Calu3 (cell line): ENCODE measurements at regions not wholly inside any gene's neighbourhood (a gene's known extent, or its start where the extent isn't known, plus 50 kb on each side); places are given as distances from the start of the nearest gene placed in this dataset.

Source experiments
- BruUV-seq: library from RNA; stranded (reverse); fragments of 400-500 nt; replicated peaks from 2 replicates; lab custom pipeline; 2021; lab: Mats Ljungman, UMichigan
- CTCF ChIA-PET: fragments of 300-600 bp; sonication (Branson Sonifier 250); formaldehyde crosslinking; loops from one replicate; lab custom pipeline; 2022; ENCODE audit warnings: antibody characterized with exemption; lab: Charles Lee
- DNase-seq: peaks from one replicate; pipeline ENCODE4 v3.0.0; 2022
- H3K27ac Mint-ChIP-seq: one replicate; pipeline ENCODE4 v1.8.0; 2022; ENCODE audit warnings: mixed read lengths; ENCODE audit not compliant: unreplicated experiment
- H3K27me3 Mint-ChIP-seq: one replicate; pipeline ENCODE4 v1.8.0; 2022; ENCODE audit warnings: mixed read lengths; ENCODE audit not compliant: unreplicated experiment
- H3K36me3 Mint-ChIP-seq: one replicate; pipeline ENCODE4 v1.8.0; 2022; ENCODE audit warnings: mild to moderate bottlenecking, moderate library complexity, mixed read lengths; ENCODE audit not compliant: insufficient read depth, unreplicated experiment
- H3K4me1 Mint-ChIP-seq: one replicate; pipeline ENCODE4 v1.8.0; 2022; ENCODE audit warnings: mild to moderate bottlenecking, low read depth, mixed read lengths; ENCODE audit not compliant: unreplicated experiment
- H3K4me3 Mint-ChIP-seq: one replicate; pipeline ENCODE4 v1.8.0; 2022; ENCODE audit warnings: mild to moderate bottlenecking, low read depth, moderate library complexity, mixed read lengths; ENCODE audit not compliant: unreplicated experiment
- H3K9me3 Mint-ChIP-seq: one replicate; pipeline ENCODE4 v1.8.0; 2022; ENCODE audit warnings: low read depth, mixed read lengths; ENCODE audit not compliant: unreplicated experiment
- CTCF ChIP-seq: fragments of 200-600 bp; IDR thresholded peaks from one replicate; pipeline ENCODE4 v1.8.0; 2022; ENCODE audit warnings: antibody characterized with exemption; ENCODE audit not compliant: unreplicated experiment
- intact Hi-C: fragments of 100-400 bp; cut with micrococcal nuclease; formaldehyde crosslinking; loops from one replicate; pipeline ENCODE4 v1.10.0; 2022; ENCODE audit not compliant: unreplicated experiment

GRCh38 chrX:57204306-57204705 is 67.1 kb upstream of the SPIN2A start:
- H3K4me1 Mint-ChIP-seq = no peaks in the 10 kb centered on the region
- intact Hi-C loops = no loop called here

GRCh38 chrX:57211906-57212305 is 74.6 kb upstream of the FAAH2 start:
- Mint-ChIP-seq H3K4me1 (no peaks in the 10 kb centered on the region), H3K36me3 (no peaks in the 10 kb centered on the region), H3K9me3 (peaks cover 8% of the 10 kb centered on the region), H3K27me3 (no peaks in the 10 kb centered on the region), H3K27ac (no peak overlapping the region), H3K4me3 (no peak overlapping the region)
- no peak for TF ChIP-seq CTCF
- DNase-seq = no peak
- no TSS peak for BruUV-seq
- intact Hi-C loops = no loop called here
- CTCF ChIA-PET = no interaction called here

More at GRCh38 chrX:57204306-57204705, 67.1 kb upstream of the SPIN2A start:
- no peak for TF ChIP-seq CTCF
- BruUV-seq = no TSS peak
- Mint-ChIP-seq H3K36me3 (no peaks in the 10 kb centered on the region), H3K9me3 (no peaks in the 10 kb centered on the region), H3K4me3 (no peak overlapping the region), H3K27ac (no peak overlapping the region), H3K27me3 (no peaks in the 10 kb centered on the region)
- no peak for DNase-seq
- CTCF ChIA-PET = no interaction called here

DNA sequence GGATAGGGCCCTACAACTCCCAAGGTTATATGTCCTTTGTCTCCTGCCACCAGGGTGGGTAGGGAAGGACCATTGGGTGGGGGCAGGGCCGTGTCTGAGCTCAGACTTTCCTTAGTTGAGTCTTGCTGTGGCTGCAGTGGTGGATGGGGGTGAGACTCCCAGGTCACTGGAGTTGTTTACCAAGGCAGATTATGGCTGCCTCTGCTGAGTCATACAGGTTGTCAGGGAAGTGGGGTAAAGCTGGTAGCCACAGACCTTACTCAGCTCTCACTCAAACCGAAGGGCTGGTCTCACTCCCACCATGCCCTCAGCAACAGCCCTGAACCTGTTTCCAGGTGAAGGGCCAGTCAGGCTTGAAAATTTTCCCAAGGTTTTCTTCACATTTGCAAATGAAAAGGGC is 58.8 kb upstream of the FAAH2 start:
- Mint-ChIP-seq H3K27me3 (no peaks in the 10 kb centered on the region), H3K4me1 (no peaks in the 10 kb centered on the region), H3K4me3 (no peak overlapping the region), H3K27ac (no peak overlapping the region), H3K36me3 (no peaks in the 10 kb centered on the region), H3K9me3 (peaks cover 11% of the 10 kb centered on the region)
- BruUV-seq = no TSS peak
- CTCF ChIA-PET = no interaction called here
- no peak for TF ChIP-seq CTCF
- peak; percentile 5 for DNase-seq
- intact Hi-C loops = no loop called here

DNA sequence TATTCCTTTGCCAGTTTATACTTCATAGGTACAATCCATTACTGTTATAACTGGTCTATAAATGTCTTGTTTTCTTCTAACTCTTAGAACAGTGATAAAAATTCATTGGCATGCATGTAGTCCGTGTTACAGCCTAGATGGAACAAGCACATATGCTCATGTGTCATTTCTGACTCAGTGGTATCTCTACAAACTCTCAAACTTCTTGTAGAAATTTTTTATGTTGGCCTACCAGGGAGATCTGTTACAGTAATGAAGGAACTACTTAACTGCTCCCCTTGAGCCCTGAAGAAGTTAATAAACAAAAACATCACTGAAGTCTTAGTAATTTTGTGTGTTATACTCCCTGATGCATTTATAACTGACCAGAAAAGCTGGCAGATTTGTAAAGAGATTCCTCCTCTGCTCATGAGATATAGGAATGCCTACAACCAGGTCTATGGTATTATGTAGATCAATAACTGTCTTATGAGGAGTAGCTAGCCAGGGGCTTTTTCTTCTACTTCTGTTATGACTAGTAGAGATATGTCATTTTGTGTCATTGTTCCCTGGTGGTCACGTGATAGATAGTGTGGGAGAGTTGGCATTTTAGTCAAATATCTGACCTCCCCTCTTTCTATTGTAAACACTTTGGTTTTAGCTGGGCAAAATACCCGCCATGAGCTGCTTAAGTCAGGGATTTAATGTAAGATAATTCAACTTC is 53.7 kb upstream of the FAAH2 start:
- Mint-ChIP-seq H3K27me3 (no peaks in the 10 kb centered on the region), H3K9me3 (peaks cover 3% of the 10 kb centered on the region), H3K4me1 (no peaks in the 10 kb centered on the region), H3K4me3 (no peak overlapping the region), H3K27ac (no peak overlapping the region), H3K36me3 (no peaks in the 10 kb centered on the region)
- no peak for TF ChIP-seq CTCF
- no peak for DNase-seq
- CTCF ChIA-PET = no interaction called here
- no TSS peak for BruUV-seq
- intact Hi-C loops = no loop called here
